Fibroblast of villous mesenchyme (primary cell): ENCODE measurements at regions not wholly inside any gene's neighbourhood (a gene's known extent, or its start where the extent isn't known, plus 50 kb on each side); places are given as distances from the start of the nearest gene placed in this dataset.
"Not testable (repeated sequence)": the region's sequence is repeated elsewhere in the genome, so short reads cannot be mapped to it uniquely, and the experiment has no call there.

Source experiments
- DNase-seq: peaks from one replicate; pipeline ENCODE4 v3.0.0-alpha.2; 2010; ENCODE audit warnings: low read depth
- H3K4me3 ChIP-seq: 2 replicates; pipeline ENCODE4 v1.5.1; 2011; ENCODE audit warnings: low read depth, mild to moderate bottlenecking, low read length
- CTCF ChIP-seq: IDR thresholded peaks from 2 replicates; pipeline ENCODE4 v1.5.1; 2012; ENCODE audit warnings: low read depth, mild to moderate bottlenecking, low read length; ENCODE audit not compliant: insufficient read depth

- H3K4me3 ChIP-seq, result no peak overlapping the region
- DNase-seq, result no peak
- TF ChIP-seq CTCF, result no peak
These were observed 126.7 kb upstream of the TMEM260 start for GRCh38 chr14:56452940-56453339.

DNA sequence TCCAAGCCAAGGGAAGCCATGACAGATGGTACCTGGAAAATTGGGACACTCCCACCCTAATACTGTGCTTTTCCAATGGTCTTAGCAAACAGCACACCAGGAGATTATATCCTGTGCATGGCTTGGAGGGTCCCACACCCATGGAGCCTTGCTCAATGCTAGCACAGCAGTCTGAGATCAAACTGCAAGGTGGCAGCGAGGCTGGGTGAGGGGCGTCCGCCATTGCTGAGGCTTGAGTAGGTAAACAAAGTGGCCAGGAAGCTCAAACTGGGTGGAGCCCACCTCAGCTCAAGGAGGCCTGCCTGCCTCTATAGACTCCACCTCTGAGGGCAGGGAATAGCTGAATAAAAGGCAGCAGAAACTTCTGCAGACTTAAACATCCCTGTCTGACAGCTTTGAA is 124.9 kb upstream of the TMEM260 start:
- H3K4me3 ChIP-seq, DNase-seq: not testable (repeated sequence)

DNA sequence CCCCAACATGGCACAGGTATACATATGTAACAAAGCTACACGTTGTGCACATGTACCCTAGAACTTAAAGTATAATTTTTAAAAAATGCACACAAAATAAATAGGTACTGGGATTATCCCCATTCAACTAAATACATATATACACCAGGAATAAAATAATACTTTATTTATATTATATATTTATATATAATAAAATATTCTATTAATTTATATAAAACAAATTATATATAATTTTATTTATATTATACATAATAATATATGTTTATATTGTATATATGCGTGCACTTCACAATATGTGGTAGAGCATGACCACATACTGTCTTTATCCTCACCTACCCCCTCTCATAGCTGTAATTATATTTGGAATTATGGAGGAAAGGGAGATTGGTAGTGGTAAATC is 119.1 kb upstream of the TMEM260 start:
- H3K4me3 ChIP-seq, result no peak overlapping the region
- TF ChIP-seq CTCF, result no peak
- DNase-seq, result no peak

DNA sequence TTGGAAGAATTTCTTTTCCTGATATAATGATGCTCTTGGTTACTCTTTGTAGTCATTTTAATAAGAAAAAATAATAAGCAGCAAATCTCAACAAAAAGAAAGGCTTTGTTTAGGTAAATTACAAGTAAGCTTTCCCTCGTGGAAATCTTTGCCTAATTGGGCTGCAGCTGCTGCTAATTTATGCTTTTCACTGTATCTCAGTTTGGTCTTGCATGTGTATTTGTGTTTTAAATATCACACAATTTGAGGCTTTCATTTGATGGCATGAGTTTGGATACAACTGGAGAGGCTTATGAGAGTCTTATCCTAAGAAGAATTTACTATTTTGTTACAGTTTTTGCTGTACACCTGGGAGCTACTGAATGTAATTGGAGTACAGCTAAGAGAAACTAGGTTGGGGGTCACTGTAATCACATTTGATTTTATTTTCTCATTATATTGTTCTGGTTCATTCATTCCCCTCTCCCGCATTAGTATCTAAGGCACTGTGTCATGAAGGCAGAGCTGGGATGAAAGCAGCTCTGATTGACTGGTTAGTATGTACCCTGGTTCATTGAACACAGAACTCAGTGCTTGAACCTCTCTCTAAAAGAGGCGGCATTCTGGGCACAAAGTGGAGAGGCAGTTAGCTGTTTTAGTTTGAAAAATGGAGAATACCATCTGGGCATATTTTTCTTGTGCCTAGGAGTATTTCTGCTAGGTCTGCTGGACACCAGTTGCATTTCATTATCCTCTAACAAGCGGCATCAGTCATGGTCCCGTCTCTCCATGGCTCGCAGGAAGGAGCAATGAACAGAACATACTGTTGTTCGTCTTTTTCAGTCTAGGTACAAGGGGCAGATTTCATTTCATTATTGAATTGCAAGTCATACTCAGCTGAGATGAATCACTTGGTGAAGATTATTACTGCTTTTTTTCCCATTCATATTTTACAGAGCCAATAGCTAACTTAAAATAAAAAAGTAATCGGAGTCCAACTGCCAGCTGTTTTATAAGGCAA is 118.0 kb upstream of the TMEM260 start:
- DNase-seq, result no peak
- H3K4me3 ChIP-seq, result no peak overlapping the region
- TF ChIP-seq CTCF, result no peak

DNA sequence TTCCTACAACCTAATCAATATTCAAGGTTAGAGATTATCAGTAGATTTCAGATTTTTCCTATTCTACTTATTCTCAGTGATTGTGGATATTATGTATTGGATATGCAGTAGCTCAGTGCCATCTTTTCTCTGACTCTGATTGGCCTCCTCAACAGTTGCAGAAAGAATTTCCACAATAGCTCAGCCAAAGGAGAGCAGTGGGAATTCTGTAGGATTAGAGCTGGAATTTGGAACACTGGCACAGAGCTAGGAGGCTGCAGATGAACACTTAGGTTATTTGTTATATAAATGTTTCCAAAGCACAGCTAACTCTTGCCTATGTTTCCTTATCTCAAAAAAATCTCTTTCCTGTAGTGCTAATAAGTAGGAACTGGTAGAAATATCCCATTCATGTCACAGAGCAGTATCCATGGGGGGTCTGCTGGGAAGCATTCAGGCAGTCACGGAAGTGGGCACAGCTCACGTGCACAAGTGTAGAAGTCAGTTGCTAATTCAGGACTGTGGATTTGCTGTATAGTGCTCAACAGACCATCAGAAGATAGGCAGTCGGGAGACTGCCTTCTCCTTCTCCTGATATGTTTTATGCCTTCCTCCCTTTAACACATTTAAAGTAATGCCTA is 116.2 kb upstream of the TMEM260 start:
- no peak for DNase-seq
- no peak for TF ChIP-seq CTCF
- no peak overlapping the region for H3K4me3 ChIP-seq

GRCh38 chr14:56471056-56471455 is 108.5 kb upstream of the TMEM260 start:
- H3K4me3 ChIP-seq, result no peak overlapping the region
- DNase-seq, result no peak
- no peak for TF ChIP-seq CTCF

- no peak overlapping the region for H3K4me3 ChIP-seq
- peak; percentile 89 for TF ChIP-seq CTCF
- DNase-seq, result peak; percentile 40
These were observed 105.1 kb upstream of the TMEM260 start for GRCh38 chr14:56474419-56475022.
